ENCODE measurements at regions not wholly inside any gene's neighbourhood (a gene's known extent, or its start where the extent isn't known, plus 50 kb on each side); places are given as distances from the start of the nearest gene placed in this dataset.

GRCh38 chr2:17124575-17125318 lies 393.5 kb downstream of the RAD51AP2 start:
- no peak overlapping the region for H2AK5ac ChIP-seq (ENCODE audit: insufficient read length, low read length)
- Mint-ChIP-seq H3K9me3 (no peaks in the 10 kb centered on the region), H3K27ac (0 out of 7 replicates have a peak overlapping the region, but pooled peaks of 1 of the 3 experiments have one; percentile 56), H3K36me3 (ENCODE audit: insufficient read depth in 1 of 3, low read depth in 3 of 3) (no peaks in the 10 kb centered on the region), H3K4me1 (no peaks in the 10 kb centered on the region), H3K4me3 (no peak overlapping the region), H3K27me3 (ENCODE audit: low read depth) (no peaks in the 10 kb centered on the region)
- no peak overlapping the region for H3K27ac ChIP-seq (ENCODE audit: insufficient read length, low read depth, low read length)
- no peak overlapping the region for H2AFZ ChIP-seq (ENCODE audit: low read length)
- no peaks in the 10 kb centered on the region for H3K23me2 ChIP-seq (ENCODE audit: insufficient read length, low read depth, low read length, poor library complexity, severe bottlenecking)
- TF ChIP-seq, protein P1, sequence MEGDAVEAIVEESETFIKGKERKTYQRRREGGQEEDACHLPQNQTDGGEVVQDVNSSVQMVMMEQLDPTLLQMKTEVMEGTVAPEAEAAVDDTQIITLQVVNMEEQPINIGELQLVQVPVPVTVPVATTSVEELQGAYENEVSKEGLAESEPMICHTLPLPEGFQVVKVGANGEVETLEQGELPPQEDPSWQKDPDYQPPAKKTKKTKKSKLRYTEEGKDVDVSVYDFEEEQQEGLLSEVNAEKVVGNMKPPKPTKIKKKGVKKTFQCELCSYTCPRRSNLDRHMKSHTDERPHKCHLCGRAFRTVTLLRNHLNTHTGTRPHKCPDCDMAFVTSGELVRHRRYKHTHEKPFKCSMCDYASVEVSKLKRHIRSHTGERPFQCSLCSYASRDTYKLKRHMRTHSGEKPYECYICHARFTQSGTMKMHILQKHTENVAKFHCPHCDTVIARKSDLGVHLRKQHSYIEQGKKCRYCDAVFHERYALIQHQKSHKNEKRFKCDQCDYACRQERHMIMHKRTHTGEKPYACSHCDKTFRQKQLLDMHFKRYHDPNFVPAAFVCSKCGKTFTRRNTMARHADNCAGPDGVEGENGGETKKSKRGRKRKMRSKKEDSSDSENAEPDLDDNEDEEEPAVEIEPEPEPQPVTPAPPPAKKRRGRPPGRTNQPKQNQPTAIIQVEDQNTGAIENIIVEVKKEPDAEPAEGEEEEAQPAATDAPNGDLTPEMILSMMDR (conservative IDR thresholded peaks at IDR 0.05), result no peak
- H3K14ac ChIP-seq (ENCODE audit: insufficient read depth, low read length), result no peak overlapping the region
- H3K23ac ChIP-seq (ENCODE audit: insufficient read length, low read depth, low read length), result no peak overlapping the region
- no peak overlapping the region for H3K56ac ChIP-seq (ENCODE audit: insufficient read length, low read depth, low read length)
- no peak overlapping the region for H4K8ac ChIP-seq (replicated peaks; ENCODE audit: insufficient read length, low read depth, low read length)
- no peak overlapping the region for H2BK20ac ChIP-seq (ENCODE audit: low read depth, low read length, poor library complexity, severe bottlenecking)
- no peak overlapping the region for H2BK120ac ChIP-seq (ENCODE audit: low read depth, low read length, poor library complexity, severe bottlenecking)
- H2BK12ac ChIP-seq (ENCODE audit: insufficient read length, low read depth, low read length), result no peak overlapping the region
- no peaks in the 10 kb centered on the region for H3K79me2 ChIP-seq (ENCODE audit: insufficient read depth, low read length)
- H2BK15ac ChIP-seq (ENCODE audit: low read depth, low read length), result no peak overlapping the region
- no CpG with 5 or more reads among the region's 1 CpG for WGBS (ENCODE audit: extremely low coverage, insufficient read length, low lambda C conversion rate)
- H3K9ac ChIP-seq (ENCODE audit: extremely low read depth, insufficient read length, low read length), result no peak overlapping the region
- H3K4me2 ChIP-seq (ENCODE audit: insufficient read depth, insufficient read length, low read length), result no peak overlapping the region
- H3K79me1 ChIP-seq (ENCODE audit: insufficient read depth, low read depth, low read length, poor library complexity, severe bottlenecking), result no peaks in the 10 kb centered on the region
- H3K4me1 ChIP-seq (ENCODE audit: insufficient read depth, low read length), result no peaks in the 10 kb centered on the region
- no peak overlapping the region for H4K5ac ChIP-seq (ENCODE audit: insufficient read length, low read depth, low read length)
- no peak overlapping the region for H4K91ac ChIP-seq (ENCODE audit: insufficient read length, low read depth, low read length)
- no peaks in the 10 kb centered on the region; the same call in 1 of the 2 replicates for H3K27me3 ChIP-seq (ENCODE audit: insufficient read depth, low read length)
- no peak for DNase-seq
- no peak overlapping the region for H3T11ph ChIP-seq (ENCODE audit: low read length)
- H4K20me1 ChIP-seq (ENCODE audit: control insufficient read depth, insufficient read depth, insufficient read length), result no peaks in the 10 kb centered on the region
- no peak overlapping the region for H3K4ac ChIP-seq (ENCODE audit: low read depth, low read length)
- no peak overlapping the region for H3K18ac ChIP-seq (ENCODE audit: insufficient read length, low read depth, low read length)
- H3K9me3 ChIP-seq (ENCODE audit: control insufficient read depth, low read depth, low read length), result no peaks in the 10 kb centered on the region
- H2BK5ac ChIP-seq (ENCODE audit: insufficient read length, low read length), result no peak overlapping the region

All from H9 (cell line).